Upper lobe of left lung (tissue), 4 donors: ENCODE measurements at regions not wholly inside any gene's neighbourhood (a gene's known extent, or its start where the extent isn't known, plus 50 kb on each side); places are given as distances from the start of the nearest gene placed in this dataset.

Experiments
- EP300 ChIP-seq, 4 donors: sonication (generic); formaldehyde crosslinking; IDR thresholded peaks; one replicate each; pipeline ENCODE4 v1.5.1; 2017; ENCODE audit warnings: antibody characterized with exemption in 4 of 4, control low read depth in 2 of 4
- POLR2A ChIP-seq, 4 donors: fragments of 450-650 bp; IDR thresholded peaks; one replicate each; pipeline ENCODE4 v1.5.1; 2016 to 2017; ENCODE audit warnings: antibody characterized with exemption in 4 of 4, mild to moderate bottlenecking in 2 of 4
- POLR2AphosphoS5 ChIP-seq, 2 donors: sonication (generic); formaldehyde crosslinking; IDR thresholded peaks; one replicate each; pipeline ENCODE4 v1.5.1; 2017; ENCODE audit warnings: antibody characterized with exemption in 2 of 2
- TF ChIP-seq, protein P1 (sequence below), 6 experiments: fragments of 450-650 bp in 4 of 6; fragments of 200-600 bp in 2 of 6; sonication (generic) in 2 of 6; IDR thresholded peaks; one replicate each; pipeline ENCODE4 v1.5.1; 2016 to 2019; ENCODE audit warnings: antibody characterized with exemption in 6 of 6

GRCh38 chr6:43860285-43860684 is 90.3 kb downstream of the VEGFA start:
- TF ChIP-seq, protein P1, sequence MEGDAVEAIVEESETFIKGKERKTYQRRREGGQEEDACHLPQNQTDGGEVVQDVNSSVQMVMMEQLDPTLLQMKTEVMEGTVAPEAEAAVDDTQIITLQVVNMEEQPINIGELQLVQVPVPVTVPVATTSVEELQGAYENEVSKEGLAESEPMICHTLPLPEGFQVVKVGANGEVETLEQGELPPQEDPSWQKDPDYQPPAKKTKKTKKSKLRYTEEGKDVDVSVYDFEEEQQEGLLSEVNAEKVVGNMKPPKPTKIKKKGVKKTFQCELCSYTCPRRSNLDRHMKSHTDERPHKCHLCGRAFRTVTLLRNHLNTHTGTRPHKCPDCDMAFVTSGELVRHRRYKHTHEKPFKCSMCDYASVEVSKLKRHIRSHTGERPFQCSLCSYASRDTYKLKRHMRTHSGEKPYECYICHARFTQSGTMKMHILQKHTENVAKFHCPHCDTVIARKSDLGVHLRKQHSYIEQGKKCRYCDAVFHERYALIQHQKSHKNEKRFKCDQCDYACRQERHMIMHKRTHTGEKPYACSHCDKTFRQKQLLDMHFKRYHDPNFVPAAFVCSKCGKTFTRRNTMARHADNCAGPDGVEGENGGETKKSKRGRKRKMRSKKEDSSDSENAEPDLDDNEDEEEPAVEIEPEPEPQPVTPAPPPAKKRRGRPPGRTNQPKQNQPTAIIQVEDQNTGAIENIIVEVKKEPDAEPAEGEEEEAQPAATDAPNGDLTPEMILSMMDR (IDR thresholded peaks at IDR 0.05) = no peak
- TF ChIP-seq POLR2A (IDR thresholded peaks at IDR 0.05) (no peak), EP300 (IDR thresholded peaks at IDR 0.05) (no peak), POLR2AphosphoS5 (IDR thresholded peaks at IDR 0.05) (no peak)
